WTC11 (cell line): ENCODE measurements at regions not wholly inside any gene's neighbourhood (a gene's known extent, or its start where the extent isn't known, plus 50 kb on each side); places are given as distances from the start of the nearest gene placed in this dataset.

ENCODE experiments used
- ARID4B ChIP-seq: sonication (generic); formaldehyde crosslinking; IDR thresholded peaks from 2 replicates; pipeline ENCODE4 v1.8.0; 2023; ENCODE audit warnings: missing genetic modification reagents, mild to moderate bottlenecking, borderline replicate concordance
- ATF2 ChIP-seq: sonication (generic); formaldehyde crosslinking; IDR thresholded peaks from 2 replicates; pipeline ENCODE4 v1.8.1; 2022; ENCODE audit warnings: low read depth, missing genetic modification reagents, borderline replicate concordance
- CTCF ChIP-seq: fragments of 200-600 bp; IDR thresholded peaks from 2 replicates; pipeline ENCODE4 v1.8.0; 2022; ENCODE audit warnings: antibody characterized with exemption
- E2F1 ChIP-seq: sonication (generic); formaldehyde crosslinking; IDR thresholded peaks from 2 replicates; pipeline ENCODE4 v1.8.0; 2022; ENCODE audit warnings: mild to moderate bottlenecking, missing genetic modification reagents
- E2F4 ChIP-seq: sonication (generic); formaldehyde crosslinking; IDR thresholded peaks from 2 replicates; pipeline ENCODE4 v1.8.1; 2022; ENCODE audit warnings: low read depth, mild to moderate bottlenecking, moderate library complexity, missing genetic modification reagents, borderline replicate concordance
- GRHL2 ChIP-seq: fragments of 250-450 bp; sonication (Bioruptor Pico); IDR thresholded peaks from 2 replicates; pipeline ENCODE4 v1.8.0; 2022; ENCODE audit warnings: mild to moderate bottlenecking, moderate library complexity; ENCODE audit not compliant: insufficient replicate concordance, severe bottlenecking
- MAX ChIP-seq: sonication (generic); formaldehyde crosslinking; IDR thresholded peaks from 2 replicates; pipeline ENCODE4 v1.8.0; 2022; ENCODE audit warnings: mild to moderate bottlenecking, missing genetic modification reagents
- NFYB ChIP-seq: sonication (generic); formaldehyde crosslinking; conservative IDR thresholded peaks from 2 replicates; pipeline ENCODE4 v1.8.0; 2022; ENCODE audit warnings: low read depth, missing genetic modification reagents
- SP1 ChIP-seq: sonication (generic); formaldehyde crosslinking; conservative IDR thresholded peaks from 2 replicates; pipeline ENCODE4 v1.8.1; 2022; ENCODE audit warnings: missing genetic modification reagents
- STAT6 ChIP-seq: sonication (generic); formaldehyde crosslinking; conservative IDR thresholded peaks from 2 replicates; pipeline ENCODE4 v1.8.1; 2023; ENCODE audit warnings: mild to moderate bottlenecking, low read depth, missing genetic modification reagents, moderate library complexity
- ZNF138 ChIP-seq: sonication (generic); formaldehyde crosslinking; conservative IDR thresholded peaks from 2 replicates; pipeline ENCODE4 v1.8.1; 2022; ENCODE audit warnings: mild to moderate bottlenecking, moderate library complexity, missing genetic modification reagents
- ZNF423 ChIP-seq: fragments of 250-450 bp; sonication (Bioruptor Pico); IDR thresholded peaks from 2 replicates; pipeline ENCODE4 v2.1.2; 2022; ENCODE audit warnings: mild to moderate bottlenecking, moderate library complexity

- no peak for TF ChIP-seq CTCF
- TF ChIP-seq GRHL2, result no peak
- no peak for TF ChIP-seq MAX (CRISPR knock-in tag)
- TF ChIP-seq ARID4B (CRISPR knock-in tag), result no peak
- no peak for TF ChIP-seq NFYB (CRISPR knock-in tag)
- no peak for TF ChIP-seq ZNF138
- TF ChIP-seq E2F4 (CRISPR knock-in tag), result no peak
- no peak for TF ChIP-seq E2F1 (CRISPR knock-in tag)
- TF ChIP-seq STAT6 (CRISPR knock-in tag), result no peak
- no peak for TF ChIP-seq ATF2
- TF ChIP-seq ZNF423 (CRISPR knock-in tag), result no peak
- no peak for TF ChIP-seq SP1 (CRISPR knock-in tag)
Observed at GRCh38 chrX:125172531-125172930, 147.1 kb upstream of the TEX13C start.
